ENCODE measurements at regions not wholly inside any gene's neighbourhood (a gene's known extent, or its start where the extent isn't known, plus 50 kb on each side); places are given as distances from the start of the nearest gene placed in this dataset.

- TF ChIP-seq SNAPC4 (CRISPR knock-in tag; IDR thresholded peaks at IDR 0.05) (no peak), SKIL (CRISPR knock-in tag; IDR thresholded peaks at IDR 0.05; ENCODE audit: borderline replicate concordance) (no peak), ZFYVE20 (CRISPR knock-in tag; IDR thresholded peaks at IDR 0.05; ENCODE audit: borderline replicate concordance, low read depth) (no peak), MED13 (CRISPR knock-in tag; IDR thresholded peaks at IDR 0.05) (no peak), ZSCAN21 (CRISPR knock-in tag; IDR thresholded peaks at IDR 0.05; ENCODE audit: borderline replicate concordance) (0 out of 2 replicates have a peak, but pooled peaks have one; percentile 38), POGZ (CRISPR knock-in tag; IDR thresholded peaks at IDR 0.05) (peak; percentile 35; the same call in 1 of the 2 replicates), THAP9 (CRISPR knock-in tag; IDR thresholded peaks at IDR 0.05; ENCODE audit: borderline replicate concordance) (0 out of 2 replicates have a peak, but pooled peaks have one; percentile 43), NFIC (IDR thresholded peaks at IDR 0.05; ENCODE audit: low read length) (no peak), FOXA3 (CRISPR knock-in tag; IDR thresholded peaks at IDR 0.05) (peak; percentile 49; the same call in 1 of the 2 replicates), NR2C2 (CRISPR knock-in tag; IDR thresholded peaks at IDR 0.05; ENCODE audit: borderline replicate concordance) (peak; percentile 26; the same call in 1 of the 2 replicates), RARA (CRISPR knock-in tag; IDR thresholded peaks at IDR 0.05) (peak; percentile 39; the same call in 1 of the 2 replicates), ZNF263 (CRISPR knock-in tag; IDR thresholded peaks at IDR 0.05) (no peak), MEF2D (CRISPR knock-in tag; IDR thresholded peaks at IDR 0.05) (peak; percentile 99), SMARCE1 (IDR thresholded peaks at IDR 0.05; ENCODE audit: borderline replicate concordance) (no peak), ZNF317 (CRISPR knock-in tag; IDR thresholded peaks at IDR 0.05) (no peak), ZNF431 (CRISPR knock-in tag; IDR thresholded peaks at IDR 0.05; ENCODE audit: borderline replicate concordance, low read depth) (no peak), ZFP82 (CRISPR knock-in tag; IDR thresholded peaks at IDR 0.05; ENCODE audit: borderline replicate concordance) (no peak), RAD21 (CRISPR knock-in tag; IDR thresholded peaks at IDR 0.05) (no peak)
- TF ChIP-seq, protein P1, sequence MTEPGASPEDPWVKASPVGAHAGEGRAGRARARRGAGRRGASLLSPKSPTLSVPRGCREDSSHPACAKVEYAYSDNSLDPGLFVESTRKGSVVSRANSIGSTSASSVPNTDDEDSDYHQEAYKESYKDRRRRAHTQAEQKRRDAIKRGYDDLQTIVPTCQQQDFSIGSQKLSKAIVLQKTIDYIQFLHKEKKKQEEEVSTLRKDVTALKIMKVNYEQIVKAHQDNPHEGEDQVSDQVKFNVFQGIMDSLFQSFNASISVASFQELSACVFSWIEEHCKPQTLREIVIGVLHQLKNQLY (CRISPR knock-in tag; IDR thresholded peaks at IDR 0.05) = no peak
Observed at GRCh38 chr6:40138273-40138720, 204.0 kb upstream of the MOCS1 start (continued).
